SK-N-SH (cell line): ENCODE measurements at regions not wholly inside any gene's neighbourhood (a gene's known extent, or its start where the extent isn't known, plus 50 kb on each side); places are given as distances from the start of the nearest gene placed in this dataset.

ENCODE experiments used
- CTCF ChIA-PET: fragments of 300-600, 350-600 bp; formaldehyde crosslinking; extraction: SDS; loops from one replicate; lab custom pipeline; 2021; lab: Yijun Ruan, JAX
- POLR2A ChIA-PET: fragments of 350-600 bp; sonication (Branson Sonifier 250); formaldehyde crosslinking; extraction: SDS; loops from one replicate; lab custom pipeline; 2020; ENCODE audit warnings: antibody characterized with exemption, inconsistent platforms; lab: Yijun Ruan, JAX
- DNase-seq: peaks from one replicate; pipeline ENCODE4 v3.0.0; 2012
- H2AFZ ChIP-seq: fragments of 200-600 bp; sonication (generic); 2 replicates; pipeline ENCODE4 v1.8.1; 2016; ENCODE audit warnings: antibody characterized with exemption, mild to moderate bottlenecking, low read depth
- H3F3A ChIP-seq: fragments of 200-600 bp; sonication (generic); replicated peaks from 2 replicates; pipeline ENCODE3; 2016; ENCODE audit warnings: antibody characterized with exemption, mild to moderate bottlenecking; ENCODE audit not compliant: insufficient read depth
- H3K27ac ChIP-seq, 2 experiments: fragments of 200-500 bp in 1 of 2; fragments of 200-600 bp in 1 of 2; sonication (Bioruptor generic) in 1 of 2; sonication (generic), shearing (Covaris generic) in 1 of 2; 2 replicates each; pipeline versions ENCODE4 v1.5.1 to v1.6.1; 2014 to 2016; ENCODE audit warnings: low read depth in 2 of 2, inconsistent platforms in 1 of 2, low read length in 1 of 2, mild to moderate bottlenecking in 1 of 2, mixed read lengths in 1 of 2
- H3K27me3 ChIP-seq: fragments of 200-600 bp; sonication (generic), shearing (Covaris generic); 2 replicates; pipeline ENCODE4 v1.6.1; 2016; ENCODE audit warnings: mixed run types; ENCODE audit not compliant: insufficient read depth
- H3K36me3 ChIP-seq, 2 experiments: fragments of 200-500 bp in 1 of 2; fragments of 200-600 bp in 1 of 2; sonication (Bioruptor generic) in 1 of 2; sonication (generic) in 1 of 2; replicated peaks in 1 of 2; 2 replicates each; pipeline versions ENCODE3 to v1.5.1; 2014 to 2016; ENCODE audit warnings: low read length in 1 of 2, mild to moderate bottlenecking in 1 of 2; ENCODE audit not compliant: insufficient read depth in 2 of 2, control insufficient read depth in 1 of 2
- H3K4me1 ChIP-seq, 2 experiments: fragments of 200-500 bp in 1 of 2; fragments of 200-600 bp in 1 of 2; sonication (Bioruptor generic) in 1 of 2; sonication (generic), shearing (Covaris generic) in 1 of 2; 2 replicates each; pipeline versions ENCODE4 v1.5.1 to v1.6.1; 2014 to 2016; ENCODE audit warnings: low read depth in 1 of 2, low read length in 1 of 2, mixed run types in 1 of 2; ENCODE audit not compliant: insufficient read depth in 2 of 2, control insufficient read depth in 1 of 2
- H3K4me2 ChIP-seq: fragments of 200-600 bp; sonication (generic), shearing (Covaris generic); 2 replicates; pipeline ENCODE4 v1.6.1; 2017; ENCODE audit warnings: mixed run types
- H3K4me3 ChIP-seq, 2 experiments: fragments of 200-500 bp in 1 of 2; fragments of 200-600 bp in 1 of 2; sonication (Bioruptor generic) in 1 of 2; sonication (generic), shearing (Covaris generic) in 1 of 2; 2 replicates each; pipeline versions ENCODE4 v1.5.1 to v1.8.1; 2014 to 2016; ENCODE audit warnings: low read depth in 2 of 2, inconsistent platforms in 1 of 2, low read length in 1 of 2, mild to moderate bottlenecking in 1 of 2, mixed read lengths in 1 of 2, moderate library complexity in 1 of 2
- H3K79me2 ChIP-seq: fragments of 200-600 bp; sonication (generic); 2 replicates; pipeline ENCODE4 v1.8.1; 2017; ENCODE audit warnings: mild to moderate bottlenecking; ENCODE audit not compliant: insufficient read depth
- H3K9ac ChIP-seq: fragments of 200-600 bp; sonication (generic); 2 replicates; pipeline ENCODE4 v1.6.1; 2017; ENCODE audit warnings: mixed run types
- H3K9me2 ChIP-seq: fragments of 200-600 bp; sonication (generic); 2 replicates; pipeline ENCODE4 v1.6.1; 2017; ENCODE audit warnings: mixed run types
- H3K9me3 ChIP-seq: fragments of 200-600 bp; sonication (generic); 2 replicates; pipeline ENCODE4 v1.6.1; 2017; ENCODE audit warnings: mixed run types, mild to moderate bottlenecking, moderate library complexity
- H4K20me1 ChIP-seq: fragments of 200-600 bp; sonication (generic); 2 replicates; pipeline ENCODE4 v1.6.1; 2017; ENCODE audit warnings: mild to moderate bottlenecking, mixed run types; ENCODE audit not compliant: insufficient read depth
- CHD2 ChIP-seq: fragments of 150-350 bp; IDR thresholded peaks from 2 replicates; pipeline ENCODE4 v1.6.1; 2018; ENCODE audit warnings: low read length; ENCODE audit not compliant: partially characterized antibody
- ELF1 ChIP-seq: IDR thresholded peaks from 2 replicates; pipeline ENCODE4 v1.4.0; 2012
- EZH2phosphoT487 ChIP-seq: fragments of 200-600 bp; sonication (generic); IDR thresholded peaks from 2 replicates; pipeline ENCODE4 v1.6.1; 2017; ENCODE audit warnings: low read depth, mixed run types, mild to moderate bottlenecking, antibody characterized with exemption, moderate library complexity, borderline replicate concordance
- FOSL2 ChIP-seq: IDR thresholded peaks from 2 replicates; pipeline ENCODE4 v1.4.0; 2012; ENCODE audit warnings: low read depth, mild to moderate bottlenecking, moderate library complexity, borderline replicate concordance
- FOXJ3 ChIP-seq: sonication (generic); formaldehyde crosslinking; IDR thresholded peaks from 2 replicates; pipeline ENCODE4 v1.5.1; 2020; ENCODE audit warnings: mild to moderate bottlenecking, missing genetic modification reagents
- FOXM1 ChIP-seq: IDR thresholded peaks from 2 replicates; pipeline ENCODE4 v1.4.0; 2012; ENCODE audit warnings: low read depth, mild to moderate bottlenecking
- GABPA ChIP-seq: IDR thresholded peaks from 2 replicates; pipeline ENCODE4 v1.4.0; 2012; ENCODE audit warnings: low read depth, mild to moderate bottlenecking
- MEF2A ChIP-seq: IDR thresholded peaks from 2 replicates; pipeline ENCODE4 v1.4.0; 2012; ENCODE audit warnings: low read depth, borderline replicate concordance
- MXI1 ChIP-seq: IDR thresholded peaks from 2 replicates; pipeline ENCODE4 v1.6.1; 2012; ENCODE audit warnings: mild to moderate bottlenecking, low read depth, low read length, improper control_type of control experiment
- NRF1 ChIP-seq: IDR thresholded peaks from 2 replicates; pipeline ENCODE4 v1.6.1; 2012; ENCODE audit warnings: low read depth, mild to moderate bottlenecking, low read length
- RAD21 ChIP-seq: IDR thresholded peaks from 2 replicates; pipeline ENCODE4 v1.6.1; 2012; ENCODE audit warnings: mild to moderate bottlenecking, low read length
- RCOR1 ChIP-seq: fragments of 150-350 bp; IDR thresholded peaks from 2 replicates; pipeline ENCODE4 v1.6.1; 2017; ENCODE audit warnings: antibody characterized with exemption, low read length
- RFX5 ChIP-seq: IDR thresholded peaks from 2 replicates; pipeline ENCODE4 v1.6.1; 2012; ENCODE audit warnings: mild to moderate bottlenecking, improper control_type of control experiment, low read length
- RXRA ChIP-seq: IDR thresholded peaks from 2 replicates; pipeline ENCODE4 v1.4.0; 2012; ENCODE audit warnings: low read depth, mild to moderate bottlenecking, borderline replicate concordance
- TAF1 ChIP-seq: IDR thresholded peaks from 2 replicates; pipeline ENCODE4 v1.6.1; 2012; ENCODE audit warnings: low read depth, mild to moderate bottlenecking, low read length, moderate library complexity, borderline replicate concordance
- TCF12 ChIP-seq: IDR thresholded peaks from 2 replicates; pipeline ENCODE4 v1.4.0; 2012
- TEAD4 ChIP-seq: IDR thresholded peaks from 2 replicates; pipeline ENCODE4 v1.4.0; 2012; ENCODE audit warnings: mild to moderate bottlenecking, borderline replicate concordance; ENCODE audit not compliant: insufficient read depth
- WGBS: methylation state at CpG from one replicate; pipeline ENCODE4 v1.1.6; 2017; ENCODE audit warnings: low lambda C conversion rate; 5-methylcytosine and 5-hydroxymethylcytosine counted together
- TF ChIP-seq, protein P1 (sequence below): IDR thresholded peaks from 2 replicates; pipeline ENCODE4; 2012
- TF ChIP-seq, protein P2 (sequence below): IDR thresholded peaks from 2 replicates; pipeline ENCODE4 v1.4.0; 2012; ENCODE audit warnings: low read depth, borderline replicate concordance
- TF ChIP-seq, protein P3 (sequence below): fragments of 150-350 bp; IDR thresholded peaks from 2 replicates; pipeline ENCODE4 v1.6.1; 2016; ENCODE audit warnings: mild to moderate bottlenecking, low read depth, low read length

DNA sequence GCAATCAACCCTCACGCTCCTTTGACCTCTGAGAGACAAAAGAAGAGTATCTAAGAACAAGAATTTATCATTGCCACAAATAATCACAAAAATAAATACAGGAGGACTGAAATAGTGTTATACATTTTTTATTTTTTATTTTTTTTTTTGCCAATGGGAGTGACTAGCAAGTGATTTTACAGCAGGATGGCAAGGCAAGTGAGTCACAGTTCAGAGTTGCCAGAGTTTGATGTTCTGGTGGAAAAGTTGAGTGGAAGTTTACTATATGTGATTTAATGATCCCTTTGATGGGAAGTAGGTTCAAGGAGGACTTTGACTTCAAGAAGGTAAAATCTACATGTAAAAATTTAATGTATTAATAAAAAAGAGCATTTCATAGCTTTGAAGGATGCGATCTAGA is 2691.4 kb downstream of the PCDH9 start:
- WGBS, result 96% methylated on average over 2 of the region's 2 CpGs
- H3K79me2 ChIP-seq, result no peaks in the 10 kb centered on the region
- no peaks in the 10 kb centered on the region for H3F3A ChIP-seq
- ChIA-PET CTCF (interaction anchor here (1.0 kb wide), 1 partner anchor 80 kb away, joined by 3 read pairs; no protein-coding TSS in a partner anchor), POLR2A (no interaction called here)
- H3K27ac ChIP-seq, result no peak overlapping the region
- no peaks in the 10 kb centered on the region for H3K4me1 ChIP-seq
- no peak overlapping the region for H3K4me2 ChIP-seq
- H3K4me3 ChIP-seq, result no peak overlapping the region
- H3K9me3 ChIP-seq, result no peaks in the 10 kb centered on the region
- H2AFZ ChIP-seq, result no peak overlapping the region
- H3K27me3 ChIP-seq, result no peaks in the 10 kb centered on the region
- H3K9ac ChIP-seq, result no peak overlapping the region
- TF ChIP-seq, protein P1, sequence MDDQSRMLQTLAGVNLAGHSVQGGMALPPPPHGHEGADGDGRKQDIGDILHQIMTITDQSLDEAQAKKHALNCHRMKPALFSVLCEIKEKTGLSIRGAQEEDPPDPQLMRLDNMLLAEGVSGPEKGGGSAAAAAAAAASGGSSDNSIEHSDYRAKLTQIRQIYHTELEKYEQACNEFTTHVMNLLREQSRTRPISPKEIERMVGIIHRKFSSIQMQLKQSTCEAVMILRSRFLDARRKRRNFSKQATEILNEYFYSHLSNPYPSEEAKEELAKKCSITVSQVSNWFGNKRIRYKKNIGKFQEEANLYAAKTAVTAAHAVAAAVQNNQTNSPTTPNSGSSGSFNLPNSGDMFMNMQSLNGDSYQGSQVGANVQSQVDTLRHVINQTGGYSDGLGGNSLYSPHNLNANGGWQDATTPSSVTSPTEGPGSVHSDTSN, result no peak
- TF ChIP-seq GABPA, result no peak
- TF ChIP-seq MEF2A, result no peak
- TF ChIP-seq RXRA, result no peak
- no peak for TF ChIP-seq TAF1
- TF ChIP-seq CHD2, result no peak
- no peak for TF ChIP-seq RAD21
- no peak for TF ChIP-seq NRF1
- TF ChIP-seq FOXM1, result no peak
- no peak for TF ChIP-seq EZH2phosphoT487
- TF ChIP-seq MXI1, result no peak
- no peak for TF ChIP-seq RFX5
- TF ChIP-seq, protein P2, sequence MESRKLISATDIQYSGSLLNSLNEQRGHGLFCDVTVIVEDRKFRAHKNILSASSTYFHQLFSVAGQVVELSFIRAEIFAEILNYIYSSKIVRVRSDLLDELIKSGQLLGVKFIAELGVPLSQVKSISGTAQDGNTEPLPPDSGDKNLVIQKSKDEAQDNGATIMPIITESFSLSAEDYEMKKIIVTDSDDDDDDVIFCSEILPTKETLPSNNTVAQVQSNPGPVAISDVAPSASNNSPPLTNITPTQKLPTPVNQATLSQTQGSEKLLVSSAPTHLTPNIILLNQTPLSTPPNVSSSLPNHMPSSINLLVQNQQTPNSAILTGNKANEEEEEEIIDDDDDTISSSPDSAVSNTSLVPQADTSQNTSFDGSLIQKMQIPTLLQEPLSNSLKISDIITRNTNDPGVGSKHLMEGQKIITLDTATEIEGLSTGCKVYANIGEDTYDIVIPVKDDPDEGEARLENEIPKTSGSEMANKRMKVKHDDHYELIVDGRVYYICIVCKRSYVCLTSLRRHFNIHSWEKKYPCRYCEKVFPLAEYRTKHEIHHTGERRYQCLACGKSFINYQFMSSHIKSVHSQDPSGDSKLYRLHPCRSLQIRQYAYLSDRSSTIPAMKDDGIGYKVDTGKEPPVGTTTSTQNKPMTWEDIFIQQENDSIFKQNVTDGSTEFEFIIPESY, result no peak
- TF ChIP-seq RCOR1, result no peak
- TF ChIP-seq ELF1, result no peak
- TF ChIP-seq FOSL2, result no peak
- TF ChIP-seq TCF12, result no peak
- no peak for TF ChIP-seq FOXJ3
- TF ChIP-seq, protein P3, sequence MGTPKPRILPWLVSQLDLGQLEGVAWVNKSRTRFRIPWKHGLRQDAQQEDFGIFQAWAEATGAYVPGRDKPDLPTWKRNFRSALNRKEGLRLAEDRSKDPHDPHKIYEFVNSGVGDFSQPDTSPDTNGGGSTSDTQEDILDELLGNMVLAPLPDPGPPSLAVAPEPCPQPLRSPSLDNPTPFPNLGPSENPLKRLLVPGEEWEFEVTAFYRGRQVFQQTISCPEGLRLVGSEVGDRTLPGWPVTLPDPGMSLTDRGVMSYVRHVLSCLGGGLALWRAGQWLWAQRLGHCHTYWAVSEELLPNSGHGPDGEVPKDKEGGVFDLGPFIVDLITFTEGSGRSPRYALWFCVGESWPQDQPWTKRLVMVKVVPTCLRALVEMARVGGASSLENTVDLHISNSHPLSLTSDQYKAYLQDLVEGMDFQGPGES, result no peak
- TF ChIP-seq TEAD4, result no peak
- no peaks in the 10 kb centered on the region for H3K9me2 ChIP-seq
- H3K36me3 ChIP-seq, result no peaks in the 10 kb centered on the region
- no peaks in the 10 kb centered on the region for H4K20me1 ChIP-seq
- DNase-seq, result no peak
